ENCODE measurements at regions not wholly inside any gene's neighbourhood (a gene's known extent, or its start where the extent isn't known, plus 50 kb on each side); places are given as distances from the start of the nearest gene placed in this dataset.

GRCh38 chr13:73939071-73939380, 195.2 kb downstream of the KLF12 start:
- TF ChIP-seq POLR2A (IDR thresholded peaks at IDR 0.05) (no peak), CTCF (IDR thresholded peaks at IDR 0.05) (no peak)
- DNase-seq (no peak), ATAC-seq (no peak)
- Histone ChIP-seq H3K4me1 (no peaks in the 10 kb centered on the region), H3K4me3 (no peak overlapping the region), H3K36me3 (replicated peaks in 1 of 2; ENCODE audit: insufficient read depth in 1 of 2, low read depth in 2 of 2) (no peaks in the 10 kb centered on the region), H3K27me3 (no peaks in the 10 kb centered on the region), H3K9me3 (no peaks in the 10 kb centered on the region), H3K27ac (no peak overlapping the region)
- 88 to 97% methylated on average over 3 of the region's 3 CpGs for WGBS, 2 donors
- intact Hi-C loops (cut with DNase I): no loop called here

- Histone ChIP-seq H3K27me3 (no peaks in the 10 kb centered on the region), H3K36me3 (replicated peaks in 1 of 2; ENCODE audit: insufficient read depth in 1 of 2, low read depth in 2 of 2) (no peaks in the 10 kb centered on the region), H3K4me1 (no peaks in the 10 kb centered on the region), H3K27ac (no peak overlapping the region), H3K9me3 (no peaks in the 10 kb centered on the region), H3K4me3 (no peak overlapping the region)
- intact Hi-C loops (cut with DNase I): no loop called here
- ATAC-seq (no peak), DNase-seq (no peak)
- WGBS, 2 donors: 71 to 75% methylated on average over 10 of the region's 10 CpGs
- TF ChIP-seq POLR2A (IDR thresholded peaks at IDR 0.05) (no peak), CTCF (IDR thresholded peaks at IDR 0.05) (no peak)
Observed at GRCh38 chr13:73938372-73939070, 195.7 kb downstream of the KLF12 start.

GRCh38 chr13:73937441-73937840, 196.8 kb downstream of the KLF12 start:
- no peak for ATAC-seq

GRCh38 chr13:73935991-73936390, 198.2 kb downstream of the KLF12 start:
- H3K36me3 ChIP-seq (replicated peaks in 1 of 2; ENCODE audit: insufficient read depth in 1 of 2, low read depth in 2 of 2): no peaks in the 10 kb centered on the region
- TF ChIP-seq CTCF (IDR thresholded peaks at IDR 0.05) (no peak), POLR2A (IDR thresholded peaks at IDR 0.05) (no peak)
- WGBS, 2 donors: 74 to 88% methylated on average over 3 of the region's 3 CpGs
- DNase-seq (no peak), ATAC-seq (no peak)
- no peaks in the 10 kb centered on the region for H3K9me3 ChIP-seq
- H3K27me3 ChIP-seq: no peaks in the 10 kb centered on the region
- intact Hi-C loops (cut with DNase I): no loop called here
- H3K27ac ChIP-seq: no peak overlapping the region
- no peaks in the 10 kb centered on the region for H3K4me1 ChIP-seq
- H3K4me3 ChIP-seq: no peak overlapping the region

More at GRCh38 chr13:73937441-73937840, 196.8 kb downstream of the KLF12 start:
- H3K27ac ChIP-seq: no peak overlapping the region
- no peaks in the 10 kb centered on the region for H3K4me1 ChIP-seq
- no peaks in the 10 kb centered on the region for H3K9me3 ChIP-seq
- no peak overlapping the region for H3K4me3 ChIP-seq
- no peaks in the 10 kb centered on the region for H3K27me3 ChIP-seq
- TF ChIP-seq CTCF (IDR thresholded peaks at IDR 0.05): no peak
- no peak for TF ChIP-seq POLR2A (IDR thresholded peaks at IDR 0.05)
- intact Hi-C loops (cut with DNase I): no loop called here
- H3K36me3 ChIP-seq (replicated peaks in 1 of 2; ENCODE audit: insufficient read depth in 1 of 2, low read depth in 2 of 2): no peaks in the 10 kb centered on the region
- DNase-seq: no peak
- WGBS, 2 donors: 80 to 100% methylated on average over 1 of the region's 1 CpG

DNA sequence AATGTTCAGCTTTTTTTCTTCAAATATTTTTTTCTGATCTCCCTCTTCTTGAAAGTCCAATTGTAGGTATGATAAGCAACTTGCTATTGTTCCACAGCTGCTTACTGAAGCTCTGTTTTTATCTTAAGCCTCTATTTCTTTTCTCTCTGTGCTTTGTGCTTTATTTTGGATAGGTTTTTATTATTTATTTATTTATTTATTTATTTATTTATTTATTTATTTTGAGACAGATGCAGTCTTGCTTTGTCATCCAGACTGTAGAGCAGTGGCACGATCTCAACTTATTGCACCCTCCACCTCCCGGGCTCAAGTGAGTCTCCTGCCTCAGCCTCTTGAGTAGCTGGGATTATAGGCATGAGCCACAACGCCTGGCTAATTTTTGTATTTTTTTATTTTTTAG, 199.4 kb downstream of the KLF12 start:
- intact Hi-C loops (cut with DNase I): no loop called here
- no peak for ATAC-seq
- WGBS, 2 donors: 88 to 91% methylated on average over 3 of the region's 3 CpGs

More for the DNA sequence above, 199.4 kb downstream of the KLF12 start:
- no peaks in the 10 kb centered on the region for H3K4me1 ChIP-seq
- H3K27ac ChIP-seq: no peak overlapping the region
- H3K9me3 ChIP-seq: no peaks in the 10 kb centered on the region
- H3K4me3 ChIP-seq: no peak overlapping the region
- DNase-seq: no peak
- H3K27me3 ChIP-seq: no peaks in the 10 kb centered on the region
- TF ChIP-seq CTCF (IDR thresholded peaks at IDR 0.05) (no peak), POLR2A (IDR thresholded peaks at IDR 0.05) (no peak)
- no peaks in the 10 kb centered on the region for H3K36me3 ChIP-seq (replicated peaks in 1 of 2; ENCODE audit: insufficient read depth in 1 of 2, low read depth in 2 of 2)

All from body of pancreas (tissue), 4 donors.